GM23338 (cell line): ENCODE measurements at regions not wholly inside any gene's neighbourhood (a gene's known extent, or its start where the extent isn't known, plus 50 kb on each side); places are given as distances from the start of the nearest gene placed in this dataset.

Source experiments
- CREB1 ChIP-seq: fragments of 250-450 bp; sonication (Bioruptor Pico); IDR thresholded peaks from 2 replicates; pipeline ENCODE4 v1.5.0; 2020; ENCODE audit warnings: low read depth, mild to moderate bottlenecking, moderate library complexity
- EZH2 ChIP-seq: fragments of 200-600 bp; sonication (generic); IDR thresholded peaks from one replicate; pipeline ENCODE4 v1.8.0; 2017; ENCODE audit warnings: antibody characterized with exemption, mild to moderate bottlenecking, low read depth; ENCODE audit not compliant: unreplicated experiment
- EZH2phosphoT487 ChIP-seq: fragments of 200-600 bp; sonication (generic); IDR thresholded peaks from one replicate; pipeline ENCODE4 v1.8.1; 2018; ENCODE audit warnings: antibody characterized with exemption; ENCODE audit not compliant: unreplicated experiment
- JUNB ChIP-seq: IDR thresholded peaks from one replicate; pipeline ENCODE4 v1.6.1; 2016; ENCODE audit warnings: antibody characterized with exemption; ENCODE audit not compliant: unreplicated experiment
- POLR2AphosphoS5 ChIP-seq: IDR thresholded peaks from 2 replicates; pipeline ENCODE4 v1.6.1; 2016; ENCODE audit warnings: antibody characterized with exemption, low read depth
- REST ChIP-seq: IDR thresholded peaks from one replicate; pipeline ENCODE4 v1.6.1; 2018; ENCODE audit warnings: antibody characterized with exemption; ENCODE audit not compliant: unreplicated experiment
- STAT1 ChIP-seq: IDR thresholded peaks from one replicate; pipeline ENCODE4 v1.6.1; 2016; ENCODE audit warnings: antibody characterized with exemption; ENCODE audit not compliant: unreplicated experiment
- ZNF114 ChIP-seq: fragments of 250-450 bp; sonication (Bioruptor Pico); IDR thresholded peaks from 2 replicates; pipeline ENCODE4 v1.5.0; 2020; ENCODE audit warnings: mild to moderate bottlenecking, moderate library complexity
- ZNF331 ChIP-seq: fragments of 250-450 bp; sonication (Bioruptor Pico); IDR thresholded peaks from 2 replicates; pipeline ENCODE4 v1.5.0; 2020; ENCODE audit warnings: low read depth, mild to moderate bottlenecking, moderate library complexity
- ZNF462 ChIP-seq: fragments of 250-450 bp; sonication (Bioruptor Pico); IDR thresholded peaks from 2 replicates; pipeline ENCODE4 v1.5.0; 2020; ENCODE audit warnings: mild to moderate bottlenecking, moderate library complexity
- TF ChIP-seq, protein P1 (sequence below), 2 experiments: fragments of 200-600 bp in 1 of 2; sonication (generic) in 1 of 2; conservative IDR thresholded peaks; 2 replicates each; pipeline versions ENCODE4 v1.5.1 to v1.6.1; 2016 to 2017; ENCODE audit warnings: antibody characterized with exemption in 2 of 2, low read depth in 2 of 2, mild to moderate bottlenecking in 2 of 2, moderate library complexity in 1 of 2
- TF ChIP-seq, protein P2 (sequence below): IDR thresholded peaks from 2 replicates; pipeline ENCODE4 v1.6.1; 2016; ENCODE audit warnings: antibody characterized with exemption

- TF ChIP-seq, protein P1, sequence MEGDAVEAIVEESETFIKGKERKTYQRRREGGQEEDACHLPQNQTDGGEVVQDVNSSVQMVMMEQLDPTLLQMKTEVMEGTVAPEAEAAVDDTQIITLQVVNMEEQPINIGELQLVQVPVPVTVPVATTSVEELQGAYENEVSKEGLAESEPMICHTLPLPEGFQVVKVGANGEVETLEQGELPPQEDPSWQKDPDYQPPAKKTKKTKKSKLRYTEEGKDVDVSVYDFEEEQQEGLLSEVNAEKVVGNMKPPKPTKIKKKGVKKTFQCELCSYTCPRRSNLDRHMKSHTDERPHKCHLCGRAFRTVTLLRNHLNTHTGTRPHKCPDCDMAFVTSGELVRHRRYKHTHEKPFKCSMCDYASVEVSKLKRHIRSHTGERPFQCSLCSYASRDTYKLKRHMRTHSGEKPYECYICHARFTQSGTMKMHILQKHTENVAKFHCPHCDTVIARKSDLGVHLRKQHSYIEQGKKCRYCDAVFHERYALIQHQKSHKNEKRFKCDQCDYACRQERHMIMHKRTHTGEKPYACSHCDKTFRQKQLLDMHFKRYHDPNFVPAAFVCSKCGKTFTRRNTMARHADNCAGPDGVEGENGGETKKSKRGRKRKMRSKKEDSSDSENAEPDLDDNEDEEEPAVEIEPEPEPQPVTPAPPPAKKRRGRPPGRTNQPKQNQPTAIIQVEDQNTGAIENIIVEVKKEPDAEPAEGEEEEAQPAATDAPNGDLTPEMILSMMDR (conservative IDR thresholded peaks at IDR 0.05; ENCODE audit: low read depth in 2 of 2): no peak
- TF ChIP-seq EZH2: no peak
- no peak for TF ChIP-seq ZNF114 (CRISPR knock-in tag)
- TF ChIP-seq REST: no peak
- no peak for TF ChIP-seq POLR2AphosphoS5
- no peak for TF ChIP-seq EZH2phosphoT487
- TF ChIP-seq JUNB: no peak
- TF ChIP-seq CREB1 (CRISPR knock-in tag): no peak
- no peak for TF ChIP-seq STAT1
- TF ChIP-seq, protein P2, sequence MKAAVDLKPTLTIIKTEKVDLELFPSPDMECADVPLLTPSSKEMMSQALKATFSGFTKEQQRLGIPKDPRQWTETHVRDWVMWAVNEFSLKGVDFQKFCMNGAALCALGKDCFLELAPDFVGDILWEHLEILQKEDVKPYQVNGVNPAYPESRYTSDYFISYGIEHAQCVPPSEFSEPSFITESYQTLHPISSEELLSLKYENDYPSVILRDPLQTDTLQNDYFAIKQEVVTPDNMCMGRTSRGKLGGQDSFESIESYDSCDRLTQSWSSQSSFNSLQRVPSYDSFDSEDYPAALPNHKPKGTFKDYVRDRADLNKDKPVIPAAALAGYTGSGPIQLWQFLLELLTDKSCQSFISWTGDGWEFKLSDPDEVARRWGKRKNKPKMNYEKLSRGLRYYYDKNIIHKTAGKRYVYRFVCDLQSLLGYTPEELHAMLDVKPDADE: no peak
- TF ChIP-seq ZNF331 (CRISPR knock-in tag): no peak
- no peak for TF ChIP-seq ZNF462
These were observed 634.1 kb upstream of the LRRC4C start for GRCh38 chr11:42093541-42093940.
